ENCODE measurements at regions not wholly inside any gene's neighbourhood (a gene's known extent, or its start where the extent isn't known, plus 50 kb on each side); places are given as distances from the start of the nearest gene placed in this dataset.

DNA sequence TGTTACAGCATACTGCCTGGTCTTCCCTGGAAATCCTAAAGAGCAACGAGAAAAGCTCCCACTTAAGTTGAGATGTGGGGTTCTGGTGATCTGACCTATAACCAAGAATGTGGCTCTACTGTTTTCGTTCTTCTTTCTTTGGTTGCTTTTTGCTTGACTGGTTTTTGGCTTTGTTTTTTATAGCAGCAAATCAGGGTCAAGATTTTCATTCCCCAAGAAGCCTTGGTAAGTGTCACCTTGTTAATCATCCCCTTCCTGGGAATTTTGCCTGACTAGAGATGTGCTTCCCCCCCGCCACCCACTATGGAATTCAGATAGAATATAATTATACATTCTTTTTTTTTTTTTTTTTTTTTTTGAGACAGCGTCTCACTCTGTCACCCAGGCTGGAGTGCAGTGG lies 116.7 kb upstream of the FOXN3 start:
- Histone ChIP-seq H3K4me1 (ENCODE audit: insufficient read depth, low read length, poor library complexity, severe bottlenecking) (no peaks in the 10 kb centered on the region), H3K4me3 (ENCODE audit: low read depth, low read length, poor library complexity, severe bottlenecking) (no peak overlapping the region), H3K27me3 (replicated peaks; ENCODE audit: insufficient read depth, low read depth, low read length, poor library complexity) (no peaks in the 10 kb centered on the region), H3K36me3 (ENCODE audit: insufficient read depth, low read length, poor library complexity, severe bottlenecking) (no peaks in the 10 kb centered on the region), H3K9me3 (ENCODE audit: low read depth, low read length, poor library complexity, severe bottlenecking) (no peaks in the 10 kb centered on the region), H3K27ac (ENCODE audit: low read depth, low read length, poor library complexity, severe bottlenecking) (no peak overlapping the region)
- TF ChIP-seq EZH2 (IDR thresholded peaks at IDR 0.05; ENCODE audit: borderline replicate concordance, low read depth, low read length, poor library complexity, severe bottlenecking) (no peak), CTCF (conservative IDR thresholded peaks at IDR 0.05; ENCODE audit: low read depth, low read length) (no peak)
- CTCF ChIA-PET = no interaction called here
- BruUV-seq (replicated peaks) = no TSS peak
- intact Hi-C loops (cut with micrococcal nuclease; ENCODE audit: unreplicated experiment) = no loop called here
- no peak for DNase-seq (ENCODE audit: low spot score)
- POLR2A ChIA-PET (ENCODE audit: low non-redundant PET) = interaction anchor here (0.7 kb wide), 1 partner anchor 196 kb away, joined by 14 read pairs; no protein-coding TSS in a partner anchor

DNA sequence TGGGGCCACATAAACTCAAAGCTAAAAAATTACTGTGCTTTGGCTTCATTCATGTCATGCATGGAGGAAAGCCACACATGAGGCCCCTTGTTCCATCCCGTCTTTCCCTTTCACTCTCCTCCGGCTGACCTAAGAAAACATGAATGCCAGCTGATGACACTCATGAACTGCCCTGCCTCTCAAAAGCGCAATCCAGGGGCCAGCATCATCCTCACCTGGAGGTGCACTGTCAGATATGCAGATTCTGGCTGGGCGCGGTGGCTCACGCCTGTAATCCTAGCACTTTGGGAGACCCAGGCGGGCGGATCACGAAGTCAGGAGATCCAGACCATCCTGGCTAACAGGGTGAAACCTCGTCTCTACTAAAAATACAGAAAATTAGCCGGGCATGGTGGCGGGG lies 116.1 kb upstream of the FOXN3 start:
- CTCF ChIA-PET = no interaction called here
- Histone ChIP-seq H3K9me3 (ENCODE audit: low read depth, low read length, poor library complexity, severe bottlenecking) (no peaks in the 10 kb centered on the region), H3K27ac (ENCODE audit: low read depth, low read length, poor library complexity, severe bottlenecking) (no peak overlapping the region), H3K36me3 (ENCODE audit: insufficient read depth, low read length, poor library complexity, severe bottlenecking) (no peaks in the 10 kb centered on the region), H3K4me1 (ENCODE audit: insufficient read depth, low read length, poor library complexity, severe bottlenecking) (no peaks in the 10 kb centered on the region), H3K4me3 (ENCODE audit: low read depth, low read length, poor library complexity, severe bottlenecking) (no peak overlapping the region), H3K27me3 (replicated peaks; ENCODE audit: insufficient read depth, low read depth, low read length, poor library complexity) (no peaks in the 10 kb centered on the region)
- POLR2A ChIA-PET (ENCODE audit: low non-redundant PET) = no interaction called here
- TF ChIP-seq EZH2 (IDR thresholded peaks at IDR 0.05; ENCODE audit: borderline replicate concordance, low read depth, low read length, poor library complexity, severe bottlenecking) = no peak
- no peak for TF ChIP-seq CTCF (conservative IDR thresholded peaks at IDR 0.05; ENCODE audit: low read depth, low read length)
- intact Hi-C loops (cut with micrococcal nuclease; ENCODE audit: unreplicated experiment) = no loop called here
- DNase-seq (ENCODE audit: low spot score) = no peak
- BruUV-seq (replicated peaks) = no TSS peak

- Histone ChIP-seq H3K9me3 (ENCODE audit: low read depth, low read length, poor library complexity, severe bottlenecking) (no peaks in the 10 kb centered on the region), H3K27ac (ENCODE audit: low read depth, low read length, poor library complexity, severe bottlenecking) (no peak overlapping the region), H3K27me3 (replicated peaks; ENCODE audit: insufficient read depth, low read depth, low read length, poor library complexity) (no peaks in the 10 kb centered on the region), H3K36me3 (ENCODE audit: insufficient read depth, low read length, poor library complexity, severe bottlenecking) (no peaks in the 10 kb centered on the region), H3K4me1 (ENCODE audit: insufficient read depth, low read length, poor library complexity, severe bottlenecking) (no peaks in the 10 kb centered on the region), H3K4me3 (ENCODE audit: low read depth, low read length, poor library complexity, severe bottlenecking) (no peak overlapping the region)
- BruUV-seq (replicated peaks) = no TSS peak
- ChIA-PET POLR2A (ENCODE audit: low non-redundant PET) (no interaction called here), CTCF (no interaction called here)
- DNase-seq (ENCODE audit: low spot score) = no peak
- no peak for TF ChIP-seq CTCF (conservative IDR thresholded peaks at IDR 0.05; ENCODE audit: low read depth, low read length)
- TF ChIP-seq EZH2 (IDR thresholded peaks at IDR 0.05; ENCODE audit: borderline replicate concordance, low read depth, low read length, poor library complexity, severe bottlenecking) = no peak
- intact Hi-C loops (cut with micrococcal nuclease; ENCODE audit: unreplicated experiment) = no loop called here
Observed at GRCh38 chr14:89531661-89532335, 114.8 kb upstream of the FOXN3 start.
